ENCODE measurements at regions not wholly inside any gene's neighbourhood (a gene's known extent, or its start where the extent isn't known, plus 50 kb on each side); places are given as distances from the start of the nearest gene placed in this dataset.
A peak's percentile ranks its signal among the peaks of the same experiment; 100 is the strongest.

DNA sequence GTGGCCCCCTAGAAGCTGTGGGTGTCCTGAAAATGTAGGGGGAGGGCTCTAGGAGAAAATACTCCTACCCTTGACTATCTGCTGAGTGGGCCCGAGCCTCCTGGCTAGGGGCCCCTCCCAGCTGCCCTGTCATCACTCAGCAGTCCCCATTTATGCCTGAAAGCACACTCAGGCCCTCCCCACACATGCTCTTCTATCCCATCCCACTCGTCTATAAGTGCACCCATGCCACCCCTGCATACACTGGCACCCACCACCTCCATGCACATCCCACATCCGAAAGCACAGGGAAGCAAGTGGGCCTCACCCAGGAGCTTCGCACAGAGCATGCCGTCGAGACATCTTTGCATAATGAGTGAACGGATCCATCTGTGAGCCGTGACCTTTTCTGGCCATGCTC is 80.4 kb upstream of the POU3F1 start:
- no peak for DNase-seq

- no peak for DNase-seq
These were observed 79.4 kb upstream of the POU3F1 start for GRCh38 chr1:38125837-38126520.

DNA sequence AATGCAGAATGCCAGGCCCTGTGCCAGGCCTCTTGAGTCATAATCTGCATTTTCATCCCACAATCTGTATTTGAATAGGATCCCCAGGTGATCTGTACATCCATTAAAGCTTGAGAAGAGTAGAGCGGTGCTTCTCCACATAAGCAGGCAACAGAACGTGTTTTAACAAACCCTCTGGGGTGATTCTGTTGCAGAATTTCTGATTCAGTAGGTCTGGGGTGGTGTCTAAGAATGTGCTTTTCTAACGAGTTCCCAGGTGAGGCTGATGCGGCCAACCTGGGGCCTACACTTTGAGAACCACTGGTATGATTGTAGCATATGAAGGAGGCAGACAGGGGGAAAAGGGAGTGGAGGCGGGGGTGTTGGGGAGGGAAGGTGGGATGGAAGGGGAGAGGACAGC is 78.4 kb upstream of the POU3F1 start:
- no peak for DNase-seq

- DNase-seq = no peak
These were observed 77.0 kb upstream of the POU3F1 start for GRCh38 chr1:38123356-38124135.

- DNase-seq = no peak
These were observed 74.7 kb upstream of the POU3F1 start for GRCh38 chr1:38121231-38121680.

DNA sequence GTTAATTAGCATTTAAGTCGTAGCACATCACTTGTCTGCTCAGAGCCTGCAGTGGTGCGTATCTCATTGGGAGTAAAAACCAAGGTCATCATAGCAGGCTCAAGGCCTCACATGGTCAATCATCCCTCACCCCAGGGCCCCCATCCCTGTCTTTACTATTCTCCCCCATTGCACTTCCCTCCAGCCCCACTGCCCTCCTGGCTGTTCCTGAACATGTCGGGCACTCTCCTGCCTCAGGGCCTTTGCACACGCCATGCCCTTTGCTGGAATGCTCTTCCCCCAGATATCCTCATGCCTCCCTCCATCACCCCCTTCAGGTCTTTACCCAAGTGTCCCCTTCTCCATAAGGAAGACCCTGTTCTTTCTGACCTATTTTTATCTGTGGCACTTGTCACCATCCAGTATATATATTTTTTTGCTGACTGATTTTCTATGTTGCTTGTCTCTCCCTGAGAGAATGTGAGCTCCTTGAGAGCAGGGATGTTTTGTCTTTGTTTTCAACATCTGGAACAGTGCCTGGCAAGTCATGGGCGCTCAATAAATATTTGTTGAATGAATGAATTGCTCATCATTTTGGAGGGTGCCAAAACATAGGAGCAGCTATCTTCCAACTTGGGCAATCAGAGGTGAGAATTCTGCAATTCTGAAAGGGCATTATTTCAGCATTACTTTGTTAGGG is 74.1 kb upstream of the POU3F1 start:
- no peak for DNase-seq

DNA sequence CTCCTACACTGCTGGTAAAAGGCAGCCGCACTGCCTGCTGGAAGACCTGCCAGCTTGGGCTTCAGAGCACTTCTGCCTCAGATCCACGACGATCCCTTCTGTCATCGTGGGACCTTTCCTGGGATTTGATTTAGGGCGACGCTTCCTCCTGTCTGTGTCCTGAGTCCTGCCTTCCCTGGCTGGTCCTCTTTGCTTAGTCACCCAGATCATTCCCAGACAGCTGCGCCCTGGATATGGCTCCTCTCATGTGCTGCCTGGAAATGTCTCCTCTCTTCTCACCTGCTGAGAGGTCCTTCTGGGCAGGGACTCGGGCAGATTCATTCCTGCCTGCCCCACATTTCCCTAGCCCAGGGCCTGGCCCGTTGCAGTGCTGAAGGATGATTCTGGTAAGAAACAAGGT is 72.4 kb upstream of the POU3F1 start:
- no peak for DNase-seq

DNA sequence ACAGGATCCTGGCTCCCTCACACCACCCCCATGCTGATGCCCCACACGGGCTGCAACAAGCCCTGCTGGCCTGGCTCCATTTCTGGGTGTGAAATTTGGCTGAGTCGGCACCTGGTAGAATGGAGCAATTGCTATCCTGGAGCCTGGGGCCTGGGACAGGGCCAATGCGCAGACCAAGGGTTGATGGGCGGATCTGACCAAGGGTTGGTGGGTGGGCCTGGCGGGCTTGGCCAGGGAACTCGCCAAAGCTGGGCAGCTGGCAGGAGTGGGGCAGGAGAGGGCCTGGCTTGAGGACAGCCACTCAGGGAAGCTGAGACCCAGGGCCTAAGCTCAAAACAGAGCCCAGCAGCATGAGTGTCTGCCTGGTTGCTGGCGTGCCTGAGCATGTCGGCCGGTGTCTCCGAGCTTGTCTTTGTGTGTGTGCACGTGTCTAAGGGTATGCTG is 70.9 kb upstream of the POU3F1 start:
- peak; percentile 99 for DNase-seq

- no peak for DNase-seq
These were observed 69.1 kb upstream of the POU3F1 start for GRCh38 chr1:38115682-38116202.

- DNase-seq = no peak
These were observed 68.6 kb upstream of the POU3F1 start for GRCh38 chr1:38115226-38115625.

- peak; percentile 100 for DNase-seq
These were observed 67.8 kb upstream of the POU3F1 start for GRCh38 chr1:38114241-38115026.

DNA sequence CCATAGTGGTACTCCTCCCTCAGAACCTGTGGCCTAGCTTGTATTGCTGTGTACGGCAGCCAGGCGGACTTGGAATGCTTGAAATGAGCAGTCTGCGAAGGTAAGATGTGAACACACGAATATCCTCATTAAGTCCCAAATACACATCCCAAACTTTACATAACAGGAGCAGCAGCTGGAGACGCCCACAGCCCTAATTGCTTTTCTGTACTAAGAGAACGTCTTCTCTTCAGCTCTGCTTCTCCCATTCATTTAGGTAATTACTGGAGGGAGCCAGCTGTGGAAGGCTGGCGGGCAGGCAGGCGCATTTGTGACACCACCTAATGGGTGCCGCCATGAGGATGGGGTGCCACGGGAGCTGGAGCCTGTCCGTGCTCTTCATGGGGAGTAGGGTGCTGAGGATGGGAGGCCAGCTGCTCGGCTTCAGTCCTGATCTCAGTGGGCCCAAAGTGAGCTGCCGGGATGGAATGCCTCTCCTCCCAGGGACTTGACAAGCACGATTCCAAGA is 66.6 kb upstream of the POU3F1 start:
- DNase-seq = no peak

- no peak for DNase-seq
These were observed 65.0 kb upstream of the POU3F1 start for GRCh38 chr1:38111589-38111988.

GRCh38 chr1:38105267-38105666 is 58.7 kb upstream of the POU3F1 start:
- DNase-seq = no peak

DNA sequence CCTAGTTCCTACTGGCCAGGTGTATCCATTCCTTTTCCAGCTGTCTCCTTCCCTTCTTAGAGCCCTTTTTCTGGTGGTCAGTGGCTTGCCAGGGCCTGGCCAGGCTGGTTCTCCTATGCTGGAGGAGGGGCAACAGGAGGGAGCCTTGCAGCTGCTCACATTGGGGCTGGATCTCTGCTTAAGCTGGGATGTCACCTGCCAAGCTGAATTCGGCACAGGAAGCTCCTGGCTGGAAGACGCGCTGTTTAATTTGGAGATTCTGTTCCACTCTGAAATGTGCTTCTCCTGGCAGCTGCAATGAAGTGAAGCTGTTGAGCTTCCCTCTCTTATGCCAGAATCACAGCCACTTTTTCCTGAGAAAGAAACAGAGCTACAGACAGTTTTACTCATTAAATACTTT is 56.0 kb upstream of the POU3F1 start:
- DNase-seq = no peak

DNA sequence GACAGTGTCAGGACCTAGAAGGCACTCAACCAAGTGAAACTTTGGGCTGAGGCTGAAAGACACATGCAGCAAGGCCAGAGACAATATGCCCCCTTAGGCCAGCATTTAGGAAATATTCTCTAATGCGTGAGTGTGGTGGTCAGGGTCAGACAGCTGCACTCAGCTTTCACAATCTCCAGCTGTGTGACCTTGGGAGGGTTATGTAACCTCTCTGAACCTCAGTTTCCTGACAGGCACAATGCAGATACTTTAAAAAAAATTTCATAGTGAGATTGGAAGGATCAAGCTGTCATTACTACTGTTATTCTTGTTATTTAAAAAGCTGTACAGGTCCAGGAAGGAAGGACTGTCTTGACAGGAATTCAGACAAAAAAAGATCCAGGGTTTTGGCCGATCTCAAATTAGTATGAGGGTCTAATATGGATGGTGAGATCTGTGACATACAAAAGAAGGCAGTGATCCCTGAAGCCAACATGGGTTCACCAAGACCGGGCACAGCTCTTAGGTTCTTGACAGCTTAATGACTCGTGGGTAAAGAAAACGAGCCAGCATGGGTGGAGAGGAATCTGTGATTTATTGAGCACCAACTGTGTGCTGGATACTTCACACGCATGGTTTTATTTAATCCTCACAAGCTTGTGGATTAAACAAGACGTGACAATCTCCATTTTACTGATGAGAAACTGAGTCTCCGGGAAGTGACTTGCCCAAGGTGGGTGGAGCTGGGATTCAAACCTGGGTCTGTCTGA is 54.6 kb upstream of the POU3F1 start:
- no peak for DNase-seq

- DNase-seq = no peak
These were observed 51.7 kb upstream of the POU3F1 start for GRCh38 chr1:38098101-38098847.

DNA sequence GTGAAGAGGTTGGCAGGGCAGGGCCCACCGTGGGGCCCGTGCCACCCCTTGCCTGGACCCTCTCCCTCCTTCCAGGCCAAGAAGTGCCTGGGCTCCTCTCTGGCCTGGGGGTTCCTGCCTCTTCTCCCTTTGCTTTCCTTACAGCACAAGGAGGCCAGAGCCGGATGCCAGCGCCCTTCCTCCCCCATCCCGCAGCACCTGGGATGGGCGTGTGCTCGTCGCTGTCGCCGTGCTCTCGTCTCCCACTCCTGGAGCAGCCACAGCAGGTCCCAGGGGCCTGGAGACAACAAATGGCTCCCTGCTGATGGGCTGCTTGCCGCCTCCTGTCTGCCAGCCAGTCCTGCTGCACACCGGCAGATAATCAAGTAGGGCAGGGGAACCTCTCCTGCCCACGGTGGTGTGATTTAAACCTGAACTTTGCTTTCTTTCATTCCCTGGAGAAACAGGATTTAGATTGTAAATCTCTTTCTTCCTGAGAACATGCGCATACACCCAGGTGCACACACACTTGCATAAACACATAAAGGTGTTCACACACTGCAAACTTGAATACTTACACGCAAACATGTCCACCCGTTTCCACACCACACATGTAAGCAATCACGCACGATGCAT is 50.8 kb upstream of the POU3F1 start:
- DNase-seq = no peak
